Neural cell (in vitro differentiated cells): ENCODE measurements at regions not wholly inside any gene's neighbourhood (a gene's known extent, or its start where the extent isn't known, plus 50 kb on each side); places are given as distances from the start of the nearest gene placed in this dataset.

Source experiments
- H2AFZ ChIP-seq: fragments of 200-600, 300-800 bp; sonication (generic), shearing (Covaris generic); 2 replicates; pipeline ENCODE4 v1.6.0; 2014; ENCODE audit warnings: low read depth, mild to moderate bottlenecking, antibody characterized with exemption, low read length, moderate library complexity
- H3F3A ChIP-seq: fragments of 200-600 bp; shearing (Covaris generic); 2 replicates; pipeline ENCODE4 v1.6.1; 2016; ENCODE audit warnings: mild to moderate bottlenecking, moderate library complexity, mixed read lengths, antibody characterized with exemption, low read length; ENCODE audit not compliant: insufficient read depth, poor library complexity, severe bottlenecking
- H3K27ac ChIP-seq: fragments of 200-600, 300-800 bp; sonication (generic), shearing (Covaris generic); 2 replicates; pipeline ENCODE4 v1.5.1; 2014; ENCODE audit warnings: mild to moderate bottlenecking, low read length, moderate library complexity
- H3K27me3 ChIP-seq: fragments of 300-800, 200-600 bp; sonication (generic), shearing (Covaris generic); 2 replicates; pipeline ENCODE4 v1.6.0; 2014; ENCODE audit warnings: mild to moderate bottlenecking, low read depth, low read length, moderate library complexity; ENCODE audit not compliant: insufficient read depth
- H3K36me3 ChIP-seq: fragments of 300-800, 200-600 bp; sonication (generic), shearing (Covaris generic); 2 replicates; pipeline ENCODE4 v1.5.1; 2014; ENCODE audit warnings: mild to moderate bottlenecking, antibody characterized with exemption, low read length, moderate library complexity; ENCODE audit not compliant: insufficient read depth
- H3K4me2 ChIP-seq: fragments of 300-800, 200-600 bp; sonication (generic), shearing (Covaris generic); 2 replicates; pipeline ENCODE4 v1.6.0; 2014; ENCODE audit warnings: mild to moderate bottlenecking, low read length
- H3K4me3 ChIP-seq: fragments of 300-800, 200-600 bp; sonication (generic), shearing (Covaris generic); 2 replicates; pipeline ENCODE4 v1.5.1; 2014; ENCODE audit warnings: mild to moderate bottlenecking, low read length, moderate library complexity
- H3K79me2 ChIP-seq: fragments of 200-600 bp; shearing (Covaris generic); replicated peaks from 2 replicates; pipeline ENCODE4 v1.6.0; 2014; ENCODE audit warnings: mild to moderate bottlenecking, low read length, moderate library complexity; ENCODE audit not compliant: insufficient read depth
- H3K9ac ChIP-seq: fragments of 300-800, 200-600 bp; sonication (generic), shearing (Covaris generic); 2 replicates; pipeline ENCODE4 v1.6.1; 2016; ENCODE audit warnings: mild to moderate bottlenecking, low read length, mixed read lengths
- H3K9me2 ChIP-seq: fragments of 200-600 bp; shearing (Covaris generic); 2 replicates; pipeline ENCODE4 v1.6.1; 2016; ENCODE audit warnings: mild to moderate bottlenecking, low read length, mixed read lengths; ENCODE audit not compliant: insufficient read depth
- H3K9me3 ChIP-seq: fragments of 200-600, 300-800 bp; sonication (generic), shearing (Covaris generic); 2 replicates; pipeline ENCODE4 v1.6.1; 2016; ENCODE audit warnings: mild to moderate bottlenecking, mixed run types, low read length, moderate library complexity, mixed read lengths
- H4K20me1 ChIP-seq: fragments of 200-600 bp; shearing (Covaris generic); 2 replicates; pipeline ENCODE4 v1.6.1; 2016; ENCODE audit warnings: mild to moderate bottlenecking, mixed run types; ENCODE audit not compliant: insufficient read depth
- EP300 ChIP-seq: fragments of 450-650 bp; conservative IDR thresholded peaks from 2 replicates; pipeline ENCODE4 v1.6.1; 2014; ENCODE audit warnings: antibody characterized with exemption, mild to moderate bottlenecking, moderate library complexity; ENCODE audit not compliant: poor library complexity, severe bottlenecking
- EZH2 ChIP-seq: fragments of 200-600, 300-800 bp; shearing (Covaris generic), sonication (generic); IDR thresholded peaks from 2 replicates; pipeline ENCODE4 v1.6.1; 2014; ENCODE audit warnings: antibody characterized with exemption, low read length, borderline replicate concordance, mild to moderate bottlenecking; ENCODE audit not compliant: insufficient read depth, poor library complexity, severe bottlenecking
- MXI1 ChIP-seq: fragments of 450-650 bp; conservative IDR thresholded peaks from 2 replicates; pipeline ENCODE4 v1.6.1; 2014; ENCODE audit warnings: antibody characterized with exemption, mild to moderate bottlenecking; ENCODE audit not compliant: poor library complexity, severe bottlenecking
- POLR2AphosphoS5 ChIP-seq: IDR thresholded peaks from 2 replicates; pipeline ENCODE4 v1.6.1; 2012
- RAD21 ChIP-seq: fragments of 450-650 bp; conservative IDR thresholded peaks from 2 replicates; pipeline ENCODE4 v1.6.1; 2014; ENCODE audit warnings: antibody characterized with exemption, mild to moderate bottlenecking, moderate library complexity
- REST ChIP-seq: IDR thresholded peaks from 2 replicates; pipeline ENCODE4 v1.6.1; 2012; ENCODE audit warnings: borderline replicate concordance
- SMC3 ChIP-seq: fragments of 450-650 bp; conservative IDR thresholded peaks from 2 replicates; pipeline ENCODE4 v1.6.1; 2014; ENCODE audit warnings: antibody characterized with exemption, mild to moderate bottlenecking, moderate library complexity; ENCODE audit not compliant: poor library complexity
- TAF1 ChIP-seq: IDR thresholded peaks from 2 replicates; pipeline ENCODE4 v1.6.1; 2012; ENCODE audit warnings: low read depth
- TF ChIP-seq, protein P1 (sequence below): fragments of 450-650 bp; IDR thresholded peaks from 2 replicates; pipeline ENCODE4 v1.5.1; 2014; ENCODE audit warnings: antibody characterized with exemption, mild to moderate bottlenecking, moderate library complexity; ENCODE audit not compliant: poor library complexity, severe bottlenecking

GRCh38 chrX:117568238-117568637 is 548.4 kb downstream of the KLHL13 start (continued):
- no peak for TF ChIP-seq REST

DNA sequence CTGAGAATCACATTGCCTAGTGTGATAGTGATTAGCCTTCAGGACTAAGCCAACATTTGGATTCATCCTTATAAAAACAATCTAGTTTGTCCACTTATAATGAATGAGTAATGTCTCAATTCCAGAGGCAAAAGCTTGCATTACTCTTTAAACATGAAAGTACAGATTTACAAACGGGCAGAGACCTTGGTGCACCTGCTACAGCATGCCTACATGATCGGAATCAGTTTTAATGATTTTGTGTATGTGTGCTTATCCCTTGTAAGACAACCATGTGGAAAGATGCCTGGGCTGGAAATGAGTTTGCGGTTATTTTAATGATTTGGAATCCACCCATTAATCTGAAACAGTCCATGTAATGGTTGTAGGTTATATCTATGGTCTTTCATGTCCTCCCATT is 572.7 kb downstream of the KLHL13 start:
- Histone ChIP-seq H3K4me3 (no peak overlapping the region), H3F3A (no peaks in the 10 kb centered on the region), H3K9ac (no peak overlapping the region), H3K36me3 (no peaks in the 10 kb centered on the region), H3K9me3 (no peaks in the 10 kb centered on the region), H3K27ac (no peak overlapping the region), H3K27me3 (no peaks in the 10 kb centered on the region), H3K4me2 (no peak overlapping the region), H3K9me2 (no peaks in the 10 kb centered on the region), H2AFZ (no peak overlapping the region), H4K20me1 (no peaks in the 10 kb centered on the region), H3K79me2 (no peaks in the 10 kb centered on the region)
- TF ChIP-seq, protein P1, sequence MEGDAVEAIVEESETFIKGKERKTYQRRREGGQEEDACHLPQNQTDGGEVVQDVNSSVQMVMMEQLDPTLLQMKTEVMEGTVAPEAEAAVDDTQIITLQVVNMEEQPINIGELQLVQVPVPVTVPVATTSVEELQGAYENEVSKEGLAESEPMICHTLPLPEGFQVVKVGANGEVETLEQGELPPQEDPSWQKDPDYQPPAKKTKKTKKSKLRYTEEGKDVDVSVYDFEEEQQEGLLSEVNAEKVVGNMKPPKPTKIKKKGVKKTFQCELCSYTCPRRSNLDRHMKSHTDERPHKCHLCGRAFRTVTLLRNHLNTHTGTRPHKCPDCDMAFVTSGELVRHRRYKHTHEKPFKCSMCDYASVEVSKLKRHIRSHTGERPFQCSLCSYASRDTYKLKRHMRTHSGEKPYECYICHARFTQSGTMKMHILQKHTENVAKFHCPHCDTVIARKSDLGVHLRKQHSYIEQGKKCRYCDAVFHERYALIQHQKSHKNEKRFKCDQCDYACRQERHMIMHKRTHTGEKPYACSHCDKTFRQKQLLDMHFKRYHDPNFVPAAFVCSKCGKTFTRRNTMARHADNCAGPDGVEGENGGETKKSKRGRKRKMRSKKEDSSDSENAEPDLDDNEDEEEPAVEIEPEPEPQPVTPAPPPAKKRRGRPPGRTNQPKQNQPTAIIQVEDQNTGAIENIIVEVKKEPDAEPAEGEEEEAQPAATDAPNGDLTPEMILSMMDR = no peak
- TF ChIP-seq REST = no peak
- TF ChIP-seq TAF1 = no peak
- TF ChIP-seq MXI1 = no peak
- no peak for TF ChIP-seq EP300
- no peak for TF ChIP-seq EZH2
- TF ChIP-seq POLR2AphosphoS5 = no peak
- no peak for TF ChIP-seq SMC3
- TF ChIP-seq RAD21 = no peak
